ENCODE measurements at regions not wholly inside any gene's neighbourhood (a gene's known extent, or its start where the extent isn't known, plus 50 kb on each side); places are given as distances from the start of the nearest gene placed in this dataset.

- H3K36me3 ChIP-seq (replicated peaks; ENCODE audit: insufficient read depth, low read length): no peaks in the 10 kb centered on the region
- no peak for DNase-seq
- H3K79me2 ChIP-seq (ENCODE audit: low read length): no peaks in the 10 kb centered on the region
- no peak overlapping the region for H2AFZ ChIP-seq (ENCODE audit: low read length)
- no peaks in the 10 kb centered on the region for H3K4me1 ChIP-seq (ENCODE audit: low read length)
- no peaks in the 10 kb centered on the region for H3K9me3 ChIP-seq (replicated peaks; ENCODE audit: insufficient read depth, low read length)
- no peak overlapping the region for H3K4me2 ChIP-seq (ENCODE audit: low read depth, low read length)
- no peak overlapping the region for H3K9ac ChIP-seq (ENCODE audit: low read length)
- no peak overlapping the region for H3K27ac ChIP-seq (ENCODE audit: low read length)
- no peak overlapping the region for H3K4me3 ChIP-seq (ENCODE audit: low read length)
- H3K27me3 ChIP-seq (replicated peaks; ENCODE audit: insufficient read depth, low read length): no peaks in the 10 kb centered on the region
- H3F3A ChIP-seq (ENCODE audit: insufficient read depth, low read length): no peaks in the 10 kb centered on the region
- H4K20me1 ChIP-seq (ENCODE audit: insufficient read depth, low read length): no peaks in the 10 kb centered on the region
- TF ChIP-seq EZH2phosphoT487 (IDR thresholded peaks at IDR 0.05; ENCODE audit: low read length) (no peak), EZH2 (optimal IDR thresholded peaks at IDR 0.05; ENCODE audit: low read depth, low read length) (no peak), CTCF (IDR thresholded peaks at IDR 0.05; ENCODE audit: low read length) (no peak)
- no peaks in the 10 kb centered on the region for H3K9me2 ChIP-seq (replicated peaks; ENCODE audit: insufficient read depth, low read length)
These were observed 549.1 kb downstream of the CDK5RAP2 start for GRCh38 chr9:120030847-120031246.

GRCh38 chr9:120018550-120018949 is 561.4 kb downstream of the CDK5RAP2 start:
- no peak for TF ChIP-seq EZH2phosphoT487 (IDR thresholded peaks at IDR 0.05; ENCODE audit: low read length)
- TF ChIP-seq EZH2 (optimal IDR thresholded peaks at IDR 0.05; ENCODE audit: low read depth, low read length): no peak
- TF ChIP-seq CTCF (IDR thresholded peaks at IDR 0.05; ENCODE audit: low read length): no peak
- H3K9me3 ChIP-seq (replicated peaks; ENCODE audit: insufficient read depth, low read length): no peaks in the 10 kb centered on the region

GRCh38 chr9:120018037-120018436 is 561.9 kb downstream of the CDK5RAP2 start:
- DNase-seq: no peak
- Histone ChIP-seq H3K4me3 (ENCODE audit: low read length) (no peak overlapping the region), H3K27me3 (replicated peaks; ENCODE audit: insufficient read depth, low read length) (no peaks in the 10 kb centered on the region), H3K36me3 (replicated peaks; ENCODE audit: insufficient read depth, low read length) (no peaks in the 10 kb centered on the region), H2AFZ (ENCODE audit: low read length) (no peak overlapping the region), H3K9ac (ENCODE audit: low read length) (no peak overlapping the region), H3K9me3 (replicated peaks; ENCODE audit: insufficient read depth, low read length) (no peaks in the 10 kb centered on the region), H3K4me2 (ENCODE audit: low read depth, low read length) (no peak overlapping the region), H3K27ac (ENCODE audit: low read length) (no peak overlapping the region), H4K20me1 (ENCODE audit: insufficient read depth, low read length) (no peaks in the 10 kb centered on the region), H3K9me2 (replicated peaks; ENCODE audit: insufficient read depth, low read length) (no peaks in the 10 kb centered on the region), H3K4me1 (ENCODE audit: low read length) (no peaks in the 10 kb centered on the region), H3F3A (ENCODE audit: insufficient read depth, low read length) (no peaks in the 10 kb centered on the region), H3K79me2 (ENCODE audit: low read length) (no peaks in the 10 kb centered on the region)
- TF ChIP-seq CTCF (IDR thresholded peaks at IDR 0.05; ENCODE audit: low read length): no peak
- no peak for TF ChIP-seq EZH2 (optimal IDR thresholded peaks at IDR 0.05; ENCODE audit: low read depth, low read length)
- no peak for TF ChIP-seq EZH2phosphoT487 (IDR thresholded peaks at IDR 0.05; ENCODE audit: low read length)

More at GRCh38 chr9:120018550-120018949, 561.4 kb downstream of the CDK5RAP2 start:
- H3K36me3 ChIP-seq (replicated peaks; ENCODE audit: insufficient read depth, low read length): no peaks in the 10 kb centered on the region
- no peaks in the 10 kb centered on the region for H3F3A ChIP-seq (ENCODE audit: insufficient read depth, low read length)
- no peak overlapping the region for H3K27ac ChIP-seq (ENCODE audit: low read length)
- H3K27me3 ChIP-seq (replicated peaks; ENCODE audit: insufficient read depth, low read length): no peaks in the 10 kb centered on the region
- no peaks in the 10 kb centered on the region for H3K9me2 ChIP-seq (replicated peaks; ENCODE audit: insufficient read depth, low read length)
- H3K9ac ChIP-seq (ENCODE audit: low read length): no peak overlapping the region
- H2AFZ ChIP-seq (ENCODE audit: low read length): no peak overlapping the region
- no peaks in the 10 kb centered on the region for H4K20me1 ChIP-seq (ENCODE audit: insufficient read depth, low read length)
- no peak overlapping the region for H3K4me2 ChIP-seq (ENCODE audit: low read depth, low read length)
- no peak for DNase-seq
- H3K79me2 ChIP-seq (ENCODE audit: low read length): no peaks in the 10 kb centered on the region
- H3K4me1 ChIP-seq (ENCODE audit: low read length): no peaks in the 10 kb centered on the region
- H3K4me3 ChIP-seq (ENCODE audit: low read length): no peak overlapping the region

All from MM.1S (cell line).